Gastroesophageal sphincter (tissue), 4 donors: ENCODE measurements at regions not wholly inside any gene's neighbourhood (a gene's known extent, or its start where the extent isn't known, plus 50 kb on each side); places are given as distances from the start of the nearest gene placed in this dataset.

Source experiments
- ATAC-seq: fragments of 150-250 bp; one replicate; pipeline ENCODE4 v1.9.1; 2016; ENCODE audit warnings: mild to moderate bottlenecking, moderate library complexity
- H3K27ac ChIP-seq, 4 donors: fragments of 200-600 bp; sonication (generic) in 3 of 4; 1 replicate in 3 of 4; 2 replicates in 1 of 4; pipeline ENCODE4 v1.5.1; 2016 to 2019
- H3K27me3 ChIP-seq: fragments of 200-600 bp; sonication (generic); one replicate; pipeline ENCODE4 v1.5.1; 2019
- H3K36me3 ChIP-seq, 2 donors: fragments of 200-600 bp; sonication (generic); one replicate each; pipeline ENCODE4 v1.5.1; 2019; ENCODE audit warnings: control low read depth in 1 of 2
- H3K4me1 ChIP-seq, 3 donors: fragments of 200-600 bp; sonication (generic); 1 replicate in 2 of 3; 2 replicates in 1 of 3; pipeline ENCODE4 v1.5.1; 2016 to 2019; ENCODE audit warnings: control low read depth in 2 of 3
- H3K4me3 ChIP-seq, 2 donors: fragments of 200-600 bp; sonication (generic); one replicate each; pipeline ENCODE4 v1.5.1; 2019; ENCODE audit warnings: mild to moderate bottlenecking in 1 of 2, moderate library complexity in 1 of 2
- H3K9me3 ChIP-seq, 3 donors: fragments of 200-600 bp; sonication (generic); one replicate each; pipeline ENCODE4 v1.5.1; 2017 to 2019; ENCODE audit warnings: control low read depth in 2 of 3
- CTCF ChIP-seq, 4 experiments: fragments of 200-600 bp in 2 of 4; fragments of 450-650 bp in 2 of 4; sonication (generic) in 1 of 4; IDR thresholded peaks; one replicate each; pipeline ENCODE4 v1.5.1; 2017 to 2019; ENCODE audit warnings: antibody characterized with exemption in 4 of 4, mild to moderate bottlenecking in 2 of 4, moderate library complexity in 2 of 4
- EP300 ChIP-seq: sonication (generic); formaldehyde crosslinking; IDR thresholded peaks from one replicate; pipeline ENCODE4 v1.6.1; 2017; ENCODE audit warnings: antibody characterized with exemption, mild to moderate bottlenecking
- POLR2A ChIP-seq, 2 donors: fragments of 450-650 bp; IDR thresholded peaks; one replicate each; pipeline ENCODE4 v1.6.1; 2017; ENCODE audit warnings: antibody characterized with exemption in 2 of 2, mild to moderate bottlenecking in 2 of 2, moderate library complexity in 1 of 2
- POLR2AphosphoS5 ChIP-seq: sonication (generic); formaldehyde crosslinking; IDR thresholded peaks from one replicate; pipeline ENCODE4 v1.6.1; 2017; ENCODE audit warnings: antibody characterized with exemption
- WGBS, 2 donors: methylation state at CpG; one replicate each; pipeline ENCODE4 v1.1.5; 2018; ENCODE audit warnings: low coverage in 1 of 2; 5-methylcytosine and 5-hydroxymethylcytosine counted together

GRCh38 chr6:147054871-147055270, 149.3 kb upstream of the STXBP5 start:
- Histone ChIP-seq H3K9me3 (no peaks in the 10 kb centered on the region), H3K4me1 (no peaks in the 10 kb centered on the region), H3K4me3 (no peak overlapping the region), H3K27ac (no peak overlapping the region), H3K36me3 (no peaks in the 10 kb centered on the region), H3K27me3 (no peaks in the 10 kb centered on the region)
- 64 to 86% methylated on average over 1 to 3 of the region's 3 CpGs for WGBS, 2 donors
- no peak for ATAC-seq
- TF ChIP-seq CTCF (IDR thresholded peaks at IDR 0.05) (no peak), POLR2A (IDR thresholded peaks at IDR 0.05) (no peak), POLR2AphosphoS5 (no peak), EP300 (no peak)

- no peak overlapping the region for H3K27ac ChIP-seq
- ATAC-seq: no peak
- H3K27me3 ChIP-seq: no peaks in the 10 kb centered on the region
- no peaks in the 10 kb centered on the region for H3K4me1 ChIP-seq
- no peak overlapping the region for H3K4me3 ChIP-seq
- H3K36me3 ChIP-seq: no peaks in the 10 kb centered on the region
- WGBS, 2 donors: 72 to 75% methylated on average over 6 to 8 of the region's 8 CpGs
- TF ChIP-seq POLR2A (IDR thresholded peaks at IDR 0.05) (no peak), EP300 (no peak), CTCF (IDR thresholded peaks at IDR 0.05) (no peak), POLR2AphosphoS5 (no peak)
- H3K9me3 ChIP-seq: no peaks in the 10 kb centered on the region
These were observed 148.3 kb upstream of the STXBP5 start for GRCh38 chr6:147055821-147056392.

GRCh38 chr6:147057188-147057587, 147.0 kb upstream of the STXBP5 start:
- H3K4me1 ChIP-seq: no peaks in the 10 kb centered on the region
- TF ChIP-seq POLR2A (IDR thresholded peaks at IDR 0.05): no peak
- no peak for TF ChIP-seq POLR2AphosphoS5
- no peak for TF ChIP-seq EP300
- TF ChIP-seq CTCF (IDR thresholded peaks at IDR 0.05): no peak
- H3K36me3 ChIP-seq: no peaks in the 10 kb centered on the region
- no peak overlapping the region for H3K4me3 ChIP-seq
- 45 to 50% methylated on average over 1 of the region's 1 CpG for WGBS, 2 donors
- no peak for ATAC-seq
- H3K9me3 ChIP-seq: no peaks in the 10 kb centered on the region
- no peaks in the 10 kb centered on the region for H3K27me3 ChIP-seq
- no peak overlapping the region for H3K27ac ChIP-seq

- Histone ChIP-seq H3K27ac (no peak overlapping the region), H3K36me3 (no peaks in the 10 kb centered on the region), H3K4me3 (no peak overlapping the region), H3K27me3 (no peaks in the 10 kb centered on the region), H3K9me3 (no peaks in the 10 kb centered on the region), H3K4me1 (no peaks in the 10 kb centered on the region)
- TF ChIP-seq POLR2A (IDR thresholded peaks at IDR 0.05): no peak
- TF ChIP-seq POLR2AphosphoS5: no peak
- no peak for TF ChIP-seq EP300
- TF ChIP-seq CTCF (IDR thresholded peaks at IDR 0.05): no peak
- no peak for ATAC-seq
- WGBS, 2 donors: 93 to 96% methylated on average over 3 of the region's 3 CpGs
These were observed 146.4 kb upstream of the STXBP5 start for GRCh38 chr6:147057705-147058342.

GRCh38 chr6:147058786-147059385, 145.3 kb upstream of the STXBP5 start:
- TF ChIP-seq POLR2AphosphoS5: no peak
- TF ChIP-seq EP300: no peak
- TF ChIP-seq CTCF (IDR thresholded peaks at IDR 0.05): no peak
- TF ChIP-seq POLR2A (IDR thresholded peaks at IDR 0.05): no peak
- no peaks in the 10 kb centered on the region for H3K27me3 ChIP-seq
- 27% methylated on average over 1 of the region's 1 CpG; no CpG with 5 or more reads in 1 of the 2 donors for WGBS, 2 donors
- H3K4me3 ChIP-seq: no peak overlapping the region
- H3K27ac ChIP-seq: no peak overlapping the region
- H3K4me1 ChIP-seq: no peaks in the 10 kb centered on the region
- H3K36me3 ChIP-seq: no peaks in the 10 kb centered on the region
- H3K9me3 ChIP-seq: no peaks in the 10 kb centered on the region
- no peak for ATAC-seq
